ENCODE measurements at regions not wholly inside any gene's neighbourhood (a gene's known extent, or its start where the extent isn't known, plus 50 kb on each side); places are given as distances from the start of the nearest gene placed in this dataset.

GRCh38 chr5:2190549-2190948, 307.8 kb upstream of the IRX4 start:
- no peak overlapping the region for H3K4me3 ChIP-seq (ENCODE audit: low read depth, low read length)
- no peak for DNase-seq (ENCODE audit: low read depth, low spot score)
- in situ Hi-C loops (cut with HindIII; ENCODE audit: low sequenced_read_pairs) = no loop called here
- TF ChIP-seq, protein P1, sequence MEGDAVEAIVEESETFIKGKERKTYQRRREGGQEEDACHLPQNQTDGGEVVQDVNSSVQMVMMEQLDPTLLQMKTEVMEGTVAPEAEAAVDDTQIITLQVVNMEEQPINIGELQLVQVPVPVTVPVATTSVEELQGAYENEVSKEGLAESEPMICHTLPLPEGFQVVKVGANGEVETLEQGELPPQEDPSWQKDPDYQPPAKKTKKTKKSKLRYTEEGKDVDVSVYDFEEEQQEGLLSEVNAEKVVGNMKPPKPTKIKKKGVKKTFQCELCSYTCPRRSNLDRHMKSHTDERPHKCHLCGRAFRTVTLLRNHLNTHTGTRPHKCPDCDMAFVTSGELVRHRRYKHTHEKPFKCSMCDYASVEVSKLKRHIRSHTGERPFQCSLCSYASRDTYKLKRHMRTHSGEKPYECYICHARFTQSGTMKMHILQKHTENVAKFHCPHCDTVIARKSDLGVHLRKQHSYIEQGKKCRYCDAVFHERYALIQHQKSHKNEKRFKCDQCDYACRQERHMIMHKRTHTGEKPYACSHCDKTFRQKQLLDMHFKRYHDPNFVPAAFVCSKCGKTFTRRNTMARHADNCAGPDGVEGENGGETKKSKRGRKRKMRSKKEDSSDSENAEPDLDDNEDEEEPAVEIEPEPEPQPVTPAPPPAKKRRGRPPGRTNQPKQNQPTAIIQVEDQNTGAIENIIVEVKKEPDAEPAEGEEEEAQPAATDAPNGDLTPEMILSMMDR (IDR thresholded peaks at IDR 0.05; ENCODE audit: low read depth, low read length) = no peak

GRCh38 chr5:2188661-2189060, 305.9 kb upstream of the IRX4 start:
- in situ Hi-C loops (cut with HindIII; ENCODE audit: low sequenced_read_pairs) = no loop called here
- H3K4me3 ChIP-seq (ENCODE audit: low read depth, low read length) = no peak overlapping the region
- TF ChIP-seq, protein P1 (IDR thresholded peaks at IDR 0.05; ENCODE audit: low read depth, low read length) = no peak
- DNase-seq (ENCODE audit: low read depth, low spot score) = no peak

DNA sequence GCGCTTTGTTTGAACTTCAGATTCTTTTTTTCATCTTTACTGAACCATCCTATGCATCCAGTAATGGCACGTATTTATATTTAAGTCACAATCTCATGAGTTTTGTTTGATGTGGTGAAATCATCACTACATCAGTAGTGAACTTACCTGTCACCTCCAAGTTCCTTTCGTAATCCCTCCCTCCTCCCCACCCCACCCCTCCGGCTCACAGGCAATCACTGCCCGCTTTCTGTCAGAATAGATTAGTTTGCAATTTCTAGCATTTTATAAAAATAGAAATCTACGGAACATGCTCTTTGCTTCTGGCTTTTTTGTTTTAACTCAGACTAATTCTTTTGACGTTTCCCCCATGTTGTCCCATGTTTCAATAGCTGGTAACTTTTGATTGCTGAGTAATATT, 305.4 kb upstream of the IRX4 start:
- no peak overlapping the region for H3K4me3 ChIP-seq (ENCODE audit: low read depth, low read length)
- in situ Hi-C loops (cut with HindIII; ENCODE audit: low sequenced_read_pairs) = no loop called here
- DNase-seq (ENCODE audit: low read depth, low spot score) = no peak
- TF ChIP-seq, protein P1 (IDR thresholded peaks at IDR 0.05; ENCODE audit: low read depth, low read length) = no peak

DNA sequence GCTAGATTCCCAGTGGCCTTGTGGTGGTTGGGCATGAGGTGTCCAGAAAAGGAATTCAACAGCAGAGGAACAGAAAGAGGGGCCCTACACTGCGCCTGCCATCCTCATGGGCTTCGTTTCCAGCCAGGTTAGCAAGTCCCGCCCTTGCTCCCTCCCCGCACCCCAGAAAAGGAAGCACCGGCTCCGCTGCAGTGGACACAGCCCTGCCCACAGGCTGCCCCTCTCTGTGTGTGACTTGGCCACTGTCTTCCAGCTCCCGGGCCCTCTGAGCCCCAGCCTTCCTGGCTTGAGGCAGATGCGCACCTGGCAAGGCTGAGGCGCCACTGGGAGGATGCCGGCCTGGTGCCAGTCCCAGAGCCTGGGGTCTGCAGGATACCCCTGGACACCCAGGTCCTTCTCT, 305.0 kb upstream of the IRX4 start:
- no peak overlapping the region for H3K4me3 ChIP-seq (ENCODE audit: low read depth, low read length)
- no peak for DNase-seq (ENCODE audit: low read depth, low spot score)
- TF ChIP-seq, protein P1 (IDR thresholded peaks at IDR 0.05; ENCODE audit: low read depth, low read length) = no peak
- in situ Hi-C loops (cut with HindIII; ENCODE audit: low sequenced_read_pairs) = no loop called here

DNA sequence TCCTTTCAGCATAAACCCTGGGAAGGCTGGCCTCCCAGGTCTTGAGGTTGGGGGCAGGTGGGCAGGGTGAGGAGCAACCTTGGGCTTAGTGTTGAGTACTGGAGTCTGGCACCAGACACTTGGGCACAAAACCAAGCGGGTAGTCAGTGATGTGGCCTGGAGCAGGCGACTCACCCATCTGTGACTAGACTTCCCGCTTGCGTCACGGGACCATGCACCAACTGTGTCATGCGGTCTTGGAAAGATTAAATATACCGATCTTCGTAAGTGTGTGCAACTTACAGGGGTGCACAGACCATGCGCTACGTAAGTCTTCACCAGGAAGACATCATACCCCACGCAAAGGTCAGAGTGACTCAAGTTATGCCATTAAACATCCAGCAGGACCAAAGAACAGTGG, 304.4 kb upstream of the IRX4 start:
- TF ChIP-seq, protein P1 (IDR thresholded peaks at IDR 0.05; ENCODE audit: low read depth, low read length) = no peak
- in situ Hi-C loops (cut with HindIII; ENCODE audit: low sequenced_read_pairs) = no loop called here
- H3K4me3 ChIP-seq (ENCODE audit: low read depth, low read length) = no peak overlapping the region
- DNase-seq (ENCODE audit: low read depth, low spot score) = no peak

DNA sequence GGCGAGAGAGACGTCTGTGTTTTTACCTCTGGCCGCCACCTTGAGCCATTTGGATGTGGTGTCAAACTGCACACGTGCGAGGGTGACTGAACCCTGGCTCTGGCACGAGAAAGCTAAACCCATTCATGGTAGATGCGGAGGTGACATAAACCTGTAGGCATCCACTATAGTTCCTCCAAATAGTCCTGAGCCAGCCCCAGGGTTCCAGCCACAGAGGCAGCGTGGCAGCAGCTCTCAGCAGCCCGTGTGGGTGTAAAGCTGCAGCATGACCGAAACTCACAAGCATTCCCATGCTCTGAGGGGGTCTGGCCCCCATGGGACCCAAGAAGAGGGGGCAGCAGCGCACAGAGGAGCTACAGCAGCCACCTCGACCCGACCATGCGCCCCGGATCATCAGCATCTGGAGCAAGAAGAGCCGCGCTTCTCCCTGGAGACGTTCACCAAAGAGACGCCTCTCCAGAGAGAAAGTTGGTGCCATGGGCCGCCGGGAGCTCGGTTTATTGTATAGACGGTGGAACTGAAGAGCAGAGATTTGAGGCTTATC, 303.8 kb upstream of the IRX4 start:
- H3K4me3 ChIP-seq (ENCODE audit: low read depth, low read length) = no peak overlapping the region
- TF ChIP-seq, protein P1 (IDR thresholded peaks at IDR 0.05; ENCODE audit: low read depth, low read length) = no peak
- no peak for DNase-seq (ENCODE audit: low read depth, low spot score)
- in situ Hi-C loops (cut with HindIII; ENCODE audit: low sequenced_read_pairs) = no loop called here

All from astrocyte of the spinal cord (primary cell).